Activated gamma-delta T cell treated with Interleukin-2 at 50 U/mL for 16 hours (primary cell): ENCODE measurements at regions not wholly inside any gene's neighbourhood (a gene's known extent, or its start where the extent isn't known, plus 50 kb on each side); places are given as distances from the start of the nearest gene placed in this dataset.

Experiments
- DNase-seq: peaks from one replicate; pipeline ENCODE4 v3.0.0-alpha.2; 2020

- no peak for DNase-seq
Measured at GRCh38 chr3:177550667-177551066, 353.4 kb upstream of the TBL1XR1 start.

- peak; percentile 25 for DNase-seq
Measured at GRCh38 chr3:177551431-177551836, 354.2 kb upstream of the TBL1XR1 start.

GRCh38 chr3:177552051-177552450 is 354.8 kb upstream of the TBL1XR1 start:
- no peak for DNase-seq

GRCh38 chr3:177553012-177553411 is 355.7 kb upstream of the TBL1XR1 start:
- DNase-seq = no peak

- DNase-seq = no peak
Measured at GRCh38 chr3:177553579-177553978, 356.3 kb upstream of the TBL1XR1 start.

GRCh38 chr3:177554895-177555759 is 357.8 kb upstream of the TBL1XR1 start:
- DNase-seq = no peak

- no peak for DNase-seq
Measured at GRCh38 chr3:177557548-177557947, 360.3 kb upstream of the TBL1XR1 start.

GRCh38 chr3:177561365-177561764 is 364.1 kb upstream of the TBL1XR1 start:
- no peak for DNase-seq

GRCh38 chr3:177561769-177562392 is 364.6 kb upstream of the TBL1XR1 start:
- DNase-seq = no peak

- DNase-seq = no peak
Measured at GRCh38 chr3:177563243-177563780, 366.0 kb upstream of the TBL1XR1 start.

GRCh38 chr3:177563792-177564191 is 366.5 kb upstream of the TBL1XR1 start:
- no peak for DNase-seq

GRCh38 chr3:177565981-177566380 is 368.7 kb upstream of the TBL1XR1 start:
- DNase-seq = no peak

- no peak for DNase-seq
Measured at GRCh38 chr3:177567833-177568232, 370.6 kb upstream of the TBL1XR1 start.

- no peak for DNase-seq
Measured at GRCh38 chr3:177569193-177569592, 371.9 kb upstream of the TBL1XR1 start.

GRCh38 chr3:177569875-177570657 is 372.8 kb upstream of the TBL1XR1 start:
- no peak for DNase-seq

- no peak for DNase-seq
Measured at GRCh38 chr3:177571271-177571943, 374.1 kb upstream of the TBL1XR1 start.

- no peak for DNase-seq
Measured at GRCh38 chr3:177571944-177572315, 374.6 kb upstream of the TBL1XR1 start.

- DNase-seq = no peak
Measured at GRCh38 chr3:177574222-177574856, 377.1 kb upstream of the TBL1XR1 start.

GRCh38 chr3:177576746-177577145 is 379.5 kb upstream of the TBL1XR1 start:
- no peak for DNase-seq

- DNase-seq = no peak
Measured at GRCh38 chr3:177578488-177578887, 381.2 kb upstream of the TBL1XR1 start.

- DNase-seq = no peak
Measured at GRCh38 chr3:177579419-177579818, 382.1 kb upstream of the TBL1XR1 start.

GRCh38 chr3:177580437-177580836 is 383.2 kb upstream of the TBL1XR1 start:
- no peak for DNase-seq
